ENCODE measurements at regions not wholly inside any gene's neighbourhood (a gene's known extent, or its start where the extent isn't known, plus 50 kb on each side); places are given as distances from the start of the nearest gene placed in this dataset.

- no peak for DNase-seq (ENCODE audit: low read depth)
- H3K4me3 ChIP-seq (ENCODE audit: low read depth, low read length) = no peak overlapping the region
- H3K36me3 ChIP-seq (ENCODE audit: control insufficient read depth, insufficient read depth, low read length) = no peaks in the 10 kb centered on the region
- TF ChIP-seq CTCF (IDR thresholded peaks at IDR 0.05; ENCODE audit: insufficient read depth, low read length, poor library complexity, severe bottlenecking) = no peak
- no peaks in the 10 kb centered on the region for H3K27me3 ChIP-seq (ENCODE audit: control insufficient read depth, insufficient read depth, low read length)
These were observed 442.9 kb downstream of the SLC4A3 start for GRCh38 chr2:220070349-220070748.

- Histone ChIP-seq H3K4me3 (ENCODE audit: low read depth, low read length) (no peak overlapping the region), H3K36me3 (ENCODE audit: control insufficient read depth, insufficient read depth, low read length) (no peaks in the 10 kb centered on the region), H3K27me3 (ENCODE audit: control insufficient read depth, insufficient read depth, low read length) (no peaks in the 10 kb centered on the region)
- DNase-seq (ENCODE audit: low read depth) = no peak
- no peak for TF ChIP-seq CTCF (IDR thresholded peaks at IDR 0.05; ENCODE audit: insufficient read depth, low read length, poor library complexity, severe bottlenecking)
These were observed 444.3 kb downstream of the SLC4A3 start for GRCh38 chr2:220071696-220072095.

GRCh38 chr2:220072669-220073220 is 445.3 kb downstream of the SLC4A3 start:
- Histone ChIP-seq H3K4me3 (ENCODE audit: low read depth, low read length) (no peak overlapping the region), H3K36me3 (ENCODE audit: control insufficient read depth, insufficient read depth, low read length) (no peaks in the 10 kb centered on the region), H3K27me3 (ENCODE audit: control insufficient read depth, insufficient read depth, low read length) (no peaks in the 10 kb centered on the region)
- TF ChIP-seq CTCF (IDR thresholded peaks at IDR 0.05; ENCODE audit: insufficient read depth, low read length, poor library complexity, severe bottlenecking) = no peak
- DNase-seq (ENCODE audit: low read depth) = no peak

GRCh38 chr2:220075835-220076234 is 448.4 kb downstream of the SLC4A3 start:
- no peaks in the 10 kb centered on the region for H3K36me3 ChIP-seq (ENCODE audit: control insufficient read depth, insufficient read depth, low read length)
- no peak for DNase-seq (ENCODE audit: low read depth)
- no peak for TF ChIP-seq CTCF (IDR thresholded peaks at IDR 0.05; ENCODE audit: insufficient read depth, low read length, poor library complexity, severe bottlenecking)
- no peak overlapping the region for H3K4me3 ChIP-seq (ENCODE audit: low read depth, low read length)
- no peaks in the 10 kb centered on the region for H3K27me3 ChIP-seq (ENCODE audit: control insufficient read depth, insufficient read depth, low read length)

GRCh38 chr2:220076734-220077133 is 449.3 kb downstream of the SLC4A3 start:
- H3K4me3 ChIP-seq (ENCODE audit: low read depth, low read length) = no peak overlapping the region
- no peaks in the 10 kb centered on the region for H3K27me3 ChIP-seq (ENCODE audit: control insufficient read depth, insufficient read depth, low read length)
- H3K36me3 ChIP-seq (ENCODE audit: control insufficient read depth, insufficient read depth, low read length) = no peaks in the 10 kb centered on the region
- DNase-seq (ENCODE audit: low read depth) = no peak
- no peak for TF ChIP-seq CTCF (IDR thresholded peaks at IDR 0.05; ENCODE audit: insufficient read depth, low read length, poor library complexity, severe bottlenecking)

GRCh38 chr2:220077488-220077887 is 450.1 kb downstream of the SLC4A3 start:
- no peak for DNase-seq (ENCODE audit: low read depth)

More at GRCh38 chr2:220077488-220077887, 450.1 kb downstream of the SLC4A3 start:
- Histone ChIP-seq H3K4me3 (ENCODE audit: low read depth, low read length) (no peak overlapping the region), H3K27me3 (ENCODE audit: control insufficient read depth, insufficient read depth, low read length) (no peaks in the 10 kb centered on the region), H3K36me3 (ENCODE audit: control insufficient read depth, insufficient read depth, low read length) (no peaks in the 10 kb centered on the region)
- TF ChIP-seq CTCF (IDR thresholded peaks at IDR 0.05; ENCODE audit: insufficient read depth, low read length, poor library complexity, severe bottlenecking) = no peak

Data from kidney epithelial cell (primary cell).